WTC11 (cell line): ENCODE measurements at regions not wholly inside any gene's neighbourhood (a gene's known extent, or its start where the extent isn't known, plus 50 kb on each side); places are given as distances from the start of the nearest gene placed in this dataset.

Experiments
- ATAC-seq: fragments of 200-7000 bp; cut with Tn5 transposase; 2 replicates; pipeline ENCODE4 v1.10.0; 2021; ENCODE audit warnings: mild to moderate bottlenecking, moderate library complexity
- CTCF ChIA-PET: fragments of 300-600 bp; sonication (Branson Sonifier 250); formaldehyde crosslinking; loops from one replicate; lab custom pipeline; 2021; ENCODE audit warnings: antibody characterized with exemption; lab: Charles Lee
- POLR2A ChIA-PET: fragments of 350-600 bp; sonication (Branson Sonifier 250); formaldehyde crosslinking; loops from one replicate; lab custom pipeline; 2021; ENCODE audit warnings: antibody characterized with exemption; lab: Charles Lee
- DNase-seq: peaks from one replicate; pipeline ENCODE4 v3.0.0; 2021; ENCODE audit warnings: low spot score
- H3K27ac Mint-ChIP-seq: 2 replicates; pipeline ENCODE4 v1.8.0; 2021; ENCODE audit warnings: mixed read lengths
- H3K27me3 Mint-ChIP-seq: 2 replicates; pipeline ENCODE4 v1.8.0; 2021; ENCODE audit warnings: low read depth, mild to moderate bottlenecking, moderate library complexity, mixed read lengths
- H3K36me3 Mint-ChIP-seq: 2 replicates; pipeline ENCODE4 v1.8.0; 2021; ENCODE audit warnings: mixed read lengths
- H3K4me1 Mint-ChIP-seq: 2 replicates; pipeline ENCODE4 v1.8.0; 2022; ENCODE audit warnings: mixed read lengths
- H3K4me3 Mint-ChIP-seq: 2 replicates; pipeline ENCODE4 v1.8.0; 2021; ENCODE audit warnings: mild to moderate bottlenecking, moderate library complexity, mixed read lengths
- H3K9me3 Mint-ChIP-seq: 2 replicates; pipeline ENCODE4 v1.8.0; 2021; ENCODE audit warnings: mixed read lengths
- ATF1 ChIP-seq: sonication (generic); formaldehyde crosslinking; IDR thresholded peaks from 2 replicates; pipeline ENCODE4 v1.8.1; 2023; ENCODE audit warnings: mild to moderate bottlenecking, moderate library complexity, missing genetic modification reagents
- E2F5 ChIP-seq: sonication (generic); formaldehyde crosslinking; IDR thresholded peaks from 2 replicates; pipeline ENCODE4 v1.8.1; 2022; ENCODE audit warnings: mild to moderate bottlenecking, moderate library complexity, missing genetic modification reagents
- GTF2I ChIP-seq: fragments of 250-450 bp; sonication (Bioruptor Pico); conservative IDR thresholded peaks from 2 replicates; pipeline ENCODE4 v1.4.0; 2021; ENCODE audit warnings: mild to moderate bottlenecking
- JAZF1 ChIP-seq: fragments of 250-450 bp; sonication (Bioruptor Pico); IDR thresholded peaks from 2 replicates; pipeline ENCODE4 v1.9.0; 2021; ENCODE audit warnings: moderate library complexity, mild to moderate bottlenecking, inconsistent platforms
- MAX ChIP-seq: sonication (generic); formaldehyde crosslinking; IDR thresholded peaks from 2 replicates; pipeline ENCODE4 v1.8.0; 2022; ENCODE audit warnings: mild to moderate bottlenecking, missing genetic modification reagents
- NFATC4 ChIP-seq: fragments of 250-450 bp; sonication (Bioruptor Pico); IDR thresholded peaks from 2 replicates; pipeline ENCODE4 v1.9.0; 2021; ENCODE audit warnings: mild to moderate bottlenecking
- NR1H2 ChIP-seq: sonication (generic); formaldehyde crosslinking; IDR thresholded peaks from 2 replicates; pipeline ENCODE4 v1.9.0; 2021; ENCODE audit warnings: mild to moderate bottlenecking, moderate library complexity, missing genetic modification reagents
- RELA ChIP-seq: sonication (generic); formaldehyde crosslinking; IDR thresholded peaks from 2 replicates; pipeline ENCODE4 v1.8.1; 2022; ENCODE audit warnings: missing genetic modification reagents, mild to moderate bottlenecking, borderline replicate concordance
- RORB ChIP-seq: fragments of 250-450 bp; sonication (Bioruptor Pico); IDR thresholded peaks from 2 replicates; pipeline ENCODE4 v1.9.0; 2021; ENCODE audit warnings: mild to moderate bottlenecking
- TP53 ChIP-seq: sonication (generic); formaldehyde crosslinking; IDR thresholded peaks from 2 replicates; pipeline ENCODE4 v1.8.1; 2023; ENCODE audit warnings: mild to moderate bottlenecking, missing genetic modification reagents
- ZNF671 ChIP-seq: fragments of 250-450 bp; sonication (Bioruptor Pico); IDR thresholded peaks from 2 replicates; pipeline ENCODE4 v1.8.0; 2021; ENCODE audit warnings: mild to moderate bottlenecking
- TF ChIP-seq, protein P1 (sequence below): fragments of 250-450 bp; sonication (Bioruptor Pico); conservative IDR thresholded peaks from 2 replicates; pipeline ENCODE4 v1.9.0; 2021; ENCODE audit warnings: mild to moderate bottlenecking
- TF ChIP-seq, protein P2 (sequence below): fragments of 250-450 bp; sonication (Bioruptor Pico); IDR thresholded peaks from 2 replicates; pipeline ENCODE4 v2.1.2; 2022; ENCODE audit warnings: mild to moderate bottlenecking, moderate library complexity
- TF ChIP-seq, protein P3 (sequence below): fragments of 250-450 bp; sonication (Bioruptor Pico); IDR thresholded peaks from 2 replicates; pipeline ENCODE4 v1.9.0; 2021; ENCODE audit warnings: mild to moderate bottlenecking
- TF ChIP-seq, protein P4 (sequence below): fragments of 250-450 bp; sonication (Bioruptor Pico); IDR thresholded peaks from 2 replicates; pipeline ENCODE4 v1.9.0; 2021; ENCODE audit warnings: mild to moderate bottlenecking
- TF ChIP-seq, protein P5 (sequence below): sonication (generic); formaldehyde crosslinking; IDR thresholded peaks from 2 replicates; pipeline ENCODE4 v1.8.1; 2022; ENCODE audit warnings: mild to moderate bottlenecking, missing genetic modification reagents, moderate library complexity, borderline replicate concordance

DNA sequence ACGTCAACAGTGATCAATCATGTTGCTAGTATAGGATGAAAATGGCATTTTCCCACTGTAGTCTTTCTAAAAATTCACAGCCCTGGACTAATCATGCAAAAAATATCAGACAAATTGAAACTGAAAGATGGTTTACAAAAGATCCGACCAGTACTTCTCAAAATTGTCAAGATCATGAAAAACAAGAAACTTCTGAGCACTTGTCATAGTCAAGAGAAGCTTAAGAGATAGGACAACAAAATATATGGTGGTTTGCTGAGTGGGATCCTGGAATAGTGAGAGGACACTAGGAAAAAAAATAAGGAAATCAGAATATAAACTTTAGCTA lies 101.1 kb downstream of the NAA11 start (continued):
- no peak for TF ChIP-seq RELA (CRISPR knock-in tag)
- no peak for TF ChIP-seq E2F5 (CRISPR knock-in tag)

DNA sequence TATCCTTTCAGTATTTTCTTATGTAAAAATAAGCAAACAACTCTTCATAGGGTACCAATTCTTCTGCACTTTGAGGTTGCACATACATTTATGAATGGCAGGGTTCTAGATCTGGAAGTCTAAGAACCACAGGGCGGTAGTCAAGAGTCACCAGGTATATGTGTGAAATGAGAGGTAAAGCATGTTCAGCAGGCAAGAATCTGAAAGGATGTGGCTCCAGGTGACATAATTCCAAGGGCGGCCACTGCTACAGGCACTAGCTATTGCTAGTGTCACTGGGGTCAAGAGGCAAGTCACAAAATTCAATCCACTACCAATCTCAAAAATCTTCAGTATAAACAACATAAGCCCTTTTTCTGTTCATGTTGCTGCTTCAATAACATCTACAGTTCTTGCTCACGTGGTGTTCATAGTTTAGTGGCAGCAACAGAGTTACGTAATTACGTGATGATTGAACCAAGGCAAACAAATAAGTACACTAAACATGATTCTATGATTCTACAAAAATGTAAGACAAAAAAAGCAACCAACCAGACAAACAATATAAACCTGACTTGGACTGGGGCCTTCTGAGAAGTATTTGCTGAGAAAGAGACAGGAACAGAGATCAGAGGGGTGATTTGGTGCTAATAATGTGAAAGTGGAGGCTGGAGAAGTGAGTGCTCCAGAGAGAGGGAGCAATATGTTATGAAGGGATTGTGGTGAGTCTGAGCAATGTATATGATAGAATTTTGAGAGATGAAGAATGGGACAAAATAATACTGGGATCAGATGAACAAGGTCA lies 101.7 kb downstream of the NAA11 start:
- POLR2A ChIA-PET, result no interaction called here
- H3K27ac Mint-ChIP-seq, result no peak overlapping the region
- CTCF ChIA-PET, result no interaction called here

GRCh38 chr4:79217025-79217424 lies 108.8 kb downstream of the NAA11 start:
- Mint-ChIP-seq H3K27me3 (no peaks in the 10 kb centered on the region), H3K4me1 (peaks cover 16% of the 10 kb centered on the region), H3K27ac (no peak overlapping the region), H3K4me3 (no peak overlapping the region), H3K36me3 (no peaks in the 10 kb centered on the region), H3K9me3 (peaks cover 4% of the 10 kb centered on the region; the same call in 1 of the 2 replicates)
- TF ChIP-seq GTF2I (CRISPR knock-in tag) (no peak), MAX (CRISPR knock-in tag) (no peak), NFATC4 (CRISPR knock-in tag) (no peak), NR1H2 (CRISPR knock-in tag) (no peak), TP53 (CRISPR knock-in tag) (no peak), ZNF671 (CRISPR knock-in tag) (no peak)
- TF ChIP-seq, protein P1, sequence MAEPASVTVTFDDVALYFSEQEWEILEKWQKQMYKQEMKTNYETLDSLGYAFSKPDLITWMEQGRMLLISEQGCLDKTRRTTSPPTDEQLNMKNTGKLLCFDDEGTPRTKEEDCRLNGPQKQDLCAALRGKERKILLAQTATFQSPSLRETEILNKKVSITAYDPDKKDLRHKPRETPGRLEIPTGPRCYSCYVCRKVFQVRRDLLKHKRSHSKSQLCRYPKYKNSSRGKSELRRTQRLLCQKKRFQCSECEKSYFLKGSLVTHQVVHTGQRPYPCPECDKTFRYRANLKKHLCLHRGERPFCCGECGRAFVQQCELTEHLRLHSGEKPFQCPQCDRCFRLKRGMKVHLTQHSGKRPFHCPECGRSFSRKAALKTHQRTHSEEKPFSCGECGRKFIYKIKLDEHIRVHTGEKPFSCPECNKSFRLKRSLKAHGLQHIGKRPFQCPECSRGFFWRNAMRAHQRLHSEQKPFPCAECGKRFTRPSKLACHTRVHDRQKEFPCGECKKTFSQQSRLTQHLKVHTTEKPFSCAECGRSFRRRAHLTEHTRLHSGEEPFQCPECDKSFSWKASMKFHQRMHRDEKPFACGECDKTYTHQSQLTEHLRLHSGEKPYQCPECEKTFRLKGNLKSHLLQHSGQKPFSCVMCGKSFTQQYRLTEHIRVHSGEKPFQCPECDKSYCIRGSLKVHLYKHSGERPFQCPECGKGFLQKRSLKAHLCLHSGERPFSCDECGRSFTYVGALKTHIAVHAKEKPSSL (CRISPR knock-in tag), result no peak
- TF ChIP-seq, protein P2, sequence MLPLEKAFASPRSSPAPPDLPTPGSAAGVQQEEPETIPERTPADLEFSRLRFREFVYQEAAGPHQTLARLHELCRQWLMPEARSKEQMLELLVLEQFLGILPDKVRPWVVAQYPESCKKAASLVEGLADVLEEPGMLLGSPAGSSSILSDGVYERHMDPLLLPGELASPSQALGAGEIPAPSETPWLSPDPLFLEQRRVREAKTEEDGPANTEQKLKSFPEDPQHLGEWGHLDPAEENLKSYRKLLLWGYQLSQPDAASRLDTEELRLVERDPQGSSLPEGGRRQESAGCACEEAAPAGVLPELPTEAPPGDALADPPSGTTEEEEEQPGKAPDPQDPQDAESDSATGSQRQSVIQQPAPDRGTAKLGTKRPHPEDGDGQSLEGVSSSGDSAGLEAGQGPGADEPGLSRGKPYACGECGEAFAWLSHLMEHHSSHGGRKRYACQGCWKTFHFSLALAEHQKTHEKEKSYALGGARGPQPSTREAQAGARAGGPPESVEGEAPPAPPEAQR (CRISPR knock-in tag), result no peak
- ChIA-PET CTCF (interaction anchor here (1.0 kb wide), 1 partner anchor 175 kb away, joined by 4 read pairs; no protein-coding TSS in a partner anchor), POLR2A (no interaction called here)
- peak; percentile 93 for ATAC-seq
- DNase-seq, result peak; percentile 20

More for the DNA sequence above, 101.7 kb downstream of the NAA11 start:
- no peak for DNase-seq
- H3K4me3 Mint-ChIP-seq, result no peak overlapping the region
- no peaks in the 10 kb centered on the region for H3K36me3 Mint-ChIP-seq
- peaks cover 3% of the 10 kb centered on the region; the same call in 1 of the 2 replicates for H3K4me1 Mint-ChIP-seq
- TF ChIP-seq, protein P3, sequence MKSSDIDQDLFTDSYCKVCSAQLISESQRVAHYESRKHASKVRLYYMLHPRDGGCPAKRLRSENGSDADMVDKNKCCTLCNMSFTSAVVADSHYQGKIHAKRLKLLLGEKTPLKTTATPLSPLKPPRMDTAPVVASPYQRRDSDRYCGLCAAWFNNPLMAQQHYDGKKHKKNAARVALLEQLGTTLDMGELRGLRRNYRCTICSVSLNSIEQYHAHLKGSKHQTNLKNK (CRISPR knock-in tag), result no peak
- TF ChIP-seq, protein P4, sequence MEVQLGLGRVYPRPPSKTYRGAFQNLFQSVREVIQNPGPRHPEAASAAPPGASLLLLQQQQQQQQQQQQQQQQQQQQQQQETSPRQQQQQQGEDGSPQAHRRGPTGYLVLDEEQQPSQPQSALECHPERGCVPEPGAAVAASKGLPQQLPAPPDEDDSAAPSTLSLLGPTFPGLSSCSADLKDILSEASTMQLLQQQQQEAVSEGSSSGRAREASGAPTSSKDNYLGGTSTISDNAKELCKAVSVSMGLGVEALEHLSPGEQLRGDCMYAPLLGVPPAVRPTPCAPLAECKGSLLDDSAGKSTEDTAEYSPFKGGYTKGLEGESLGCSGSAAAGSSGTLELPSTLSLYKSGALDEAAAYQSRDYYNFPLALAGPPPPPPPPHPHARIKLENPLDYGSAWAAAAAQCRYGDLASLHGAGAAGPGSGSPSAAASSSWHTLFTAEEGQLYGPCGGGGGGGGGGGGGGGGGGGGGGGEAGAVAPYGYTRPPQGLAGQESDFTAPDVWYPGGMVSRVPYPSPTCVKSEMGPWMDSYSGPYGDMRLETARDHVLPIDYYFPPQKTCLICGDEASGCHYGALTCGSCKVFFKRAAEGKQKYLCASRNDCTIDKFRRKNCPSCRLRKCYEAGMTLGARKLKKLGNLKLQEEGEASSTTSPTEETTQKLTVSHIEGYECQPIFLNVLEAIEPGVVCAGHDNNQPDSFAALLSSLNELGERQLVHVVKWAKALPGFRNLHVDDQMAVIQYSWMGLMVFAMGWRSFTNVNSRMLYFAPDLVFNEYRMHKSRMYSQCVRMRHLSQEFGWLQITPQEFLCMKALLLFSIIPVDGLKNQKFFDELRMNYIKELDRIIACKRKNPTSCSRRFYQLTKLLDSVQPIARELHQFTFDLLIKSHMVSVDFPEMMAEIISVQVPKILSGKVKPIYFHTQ (CRISPR knock-in tag), result no peak
- TF ChIP-seq JAZF1 (CRISPR knock-in tag), result no peak
- no peak for TF ChIP-seq TP53 (CRISPR knock-in tag)
- TF ChIP-seq RORB (CRISPR knock-in tag), result no peak
- TF ChIP-seq, protein P5, sequence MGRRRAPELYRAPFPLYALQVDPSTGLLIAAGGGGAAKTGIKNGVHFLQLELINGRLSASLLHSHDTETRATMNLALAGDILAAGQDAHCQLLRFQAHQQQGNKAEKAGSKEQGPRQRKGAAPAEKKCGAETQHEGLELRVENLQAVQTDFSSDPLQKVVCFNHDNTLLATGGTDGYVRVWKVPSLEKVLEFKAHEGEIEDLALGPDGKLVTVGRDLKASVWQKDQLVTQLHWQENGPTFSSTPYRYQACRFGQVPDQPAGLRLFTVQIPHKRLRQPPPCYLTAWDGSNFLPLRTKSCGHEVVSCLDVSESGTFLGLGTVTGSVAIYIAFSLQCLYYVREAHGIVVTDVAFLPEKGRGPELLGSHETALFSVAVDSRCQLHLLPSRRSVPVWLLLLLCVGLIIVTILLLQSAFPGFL (CRISPR knock-in tag), result no peak
- no peak for TF ChIP-seq ATF1 (CRISPR knock-in tag)
- H3K27me3 Mint-ChIP-seq, result no peaks in the 10 kb centered on the region
- ATAC-seq, result no peak
- H3K9me3 Mint-ChIP-seq, result peaks cover 15% of the 10 kb centered on the region
